ENCODE measurements at regions not wholly inside any gene's neighbourhood (a gene's known extent, or its start where the extent isn't known, plus 50 kb on each side); places are given as distances from the start of the nearest gene placed in this dataset.

DNA sequence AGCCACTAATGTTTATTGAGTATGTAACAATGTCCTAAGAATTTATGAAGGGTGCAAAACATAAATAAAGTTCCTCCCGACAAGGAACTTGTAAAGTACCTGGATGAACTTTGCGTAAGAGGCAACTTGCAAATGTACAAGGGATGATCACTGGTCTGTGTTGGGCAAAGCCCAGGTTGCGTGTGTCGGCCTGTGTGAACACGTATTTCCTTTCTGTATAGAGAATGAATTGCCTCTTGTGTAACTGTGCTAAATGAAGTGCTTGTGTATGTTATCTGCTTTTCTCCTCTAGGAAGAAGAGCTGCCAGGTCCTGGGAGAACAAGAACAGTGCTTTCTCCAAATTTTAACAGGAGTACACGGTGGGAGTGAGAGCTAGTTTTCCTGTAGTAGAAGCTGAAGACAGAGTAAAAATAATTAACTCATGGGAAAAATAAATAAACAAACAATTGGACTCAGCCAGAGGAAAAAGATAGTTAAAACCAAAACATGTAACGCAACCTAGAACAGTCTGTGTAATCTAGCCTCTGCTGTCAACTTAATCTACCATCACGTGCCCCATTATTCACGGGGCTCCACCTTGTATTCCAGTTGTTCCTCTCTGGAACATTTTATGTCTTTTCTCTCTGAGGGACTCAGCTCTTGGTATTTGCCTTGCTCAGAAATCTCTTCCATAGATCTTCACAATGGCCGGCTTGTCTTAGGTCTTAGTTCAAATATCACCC is 83.7 kb upstream of the RASGRP1 start:
- no peak for DNase-seq

DNA sequence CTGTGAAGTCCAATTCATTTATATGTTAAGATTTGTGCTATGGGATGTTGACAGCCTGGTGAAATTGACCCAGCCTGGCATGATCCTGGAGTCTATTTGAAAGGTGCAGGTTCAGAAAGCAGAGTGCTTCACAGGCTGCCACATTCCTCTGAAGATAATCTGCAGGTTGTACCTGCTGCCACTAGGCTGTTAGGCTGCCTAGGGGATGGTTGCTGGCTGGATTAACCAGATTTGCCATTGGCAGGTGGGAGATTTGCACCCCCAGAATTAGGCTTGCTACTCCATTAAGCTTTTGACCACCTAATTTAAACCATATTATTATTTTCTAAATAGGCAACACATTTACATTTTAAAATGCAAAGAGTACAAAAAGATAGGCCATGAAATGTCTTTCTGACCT is 85.8 kb upstream of the RASGRP1 start:
- DNase-seq, result no peak

DNA sequence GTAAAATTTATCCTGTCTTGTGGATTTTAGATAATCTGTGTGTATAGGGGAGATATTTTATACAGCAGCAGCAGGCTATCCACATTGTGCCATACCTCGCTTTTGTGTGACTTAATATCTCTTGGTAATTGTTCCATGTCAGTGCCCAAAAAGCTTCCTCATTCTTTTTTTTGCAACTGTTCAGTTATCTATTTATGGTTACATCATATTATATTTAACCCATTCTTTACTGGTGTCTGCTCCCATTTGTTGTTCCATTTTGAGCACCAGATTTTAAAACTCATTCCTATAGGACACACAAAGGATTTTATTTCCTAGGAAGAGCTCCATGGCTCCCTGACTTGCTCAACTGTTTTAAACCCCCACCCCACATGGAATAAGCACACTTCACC is 86.3 kb upstream of the RASGRP1 start:
- no peak for DNase-seq

DNA sequence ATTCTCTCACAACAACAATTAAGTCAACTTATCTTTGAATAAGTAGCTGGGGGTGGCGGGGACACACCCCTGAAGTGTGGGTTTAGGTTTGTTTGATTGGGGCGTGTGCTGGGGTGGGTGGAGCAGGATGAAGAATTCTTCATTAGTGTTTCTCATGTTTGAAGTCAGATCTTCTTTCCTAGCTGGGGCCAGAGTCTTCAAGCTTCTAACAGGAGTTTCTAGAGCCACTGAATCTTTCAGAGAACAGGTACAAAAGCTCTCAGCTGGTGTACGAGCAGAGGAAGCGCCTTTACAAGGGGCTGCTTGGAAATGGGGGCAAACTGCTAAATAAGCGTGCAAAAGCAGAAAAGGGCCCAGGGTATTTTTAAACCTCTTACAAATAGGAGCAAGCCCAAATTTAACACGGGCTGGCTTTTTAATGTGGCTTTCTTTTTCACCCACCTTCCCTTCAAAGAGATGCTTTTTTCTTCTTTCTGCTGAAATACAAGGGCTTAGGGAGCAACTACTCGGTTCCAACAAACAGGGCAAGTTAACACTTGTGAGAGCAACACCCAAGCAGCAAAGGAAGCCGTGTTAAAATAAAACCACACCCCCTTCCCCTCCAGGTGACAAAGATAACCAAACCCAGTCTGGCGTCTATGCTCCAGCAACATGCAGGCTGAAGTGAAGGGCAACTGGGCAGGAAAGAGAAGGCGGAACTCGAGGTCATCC is 86.9 kb upstream of the RASGRP1 start:
- peak; percentile 16 for DNase-seq

DNA sequence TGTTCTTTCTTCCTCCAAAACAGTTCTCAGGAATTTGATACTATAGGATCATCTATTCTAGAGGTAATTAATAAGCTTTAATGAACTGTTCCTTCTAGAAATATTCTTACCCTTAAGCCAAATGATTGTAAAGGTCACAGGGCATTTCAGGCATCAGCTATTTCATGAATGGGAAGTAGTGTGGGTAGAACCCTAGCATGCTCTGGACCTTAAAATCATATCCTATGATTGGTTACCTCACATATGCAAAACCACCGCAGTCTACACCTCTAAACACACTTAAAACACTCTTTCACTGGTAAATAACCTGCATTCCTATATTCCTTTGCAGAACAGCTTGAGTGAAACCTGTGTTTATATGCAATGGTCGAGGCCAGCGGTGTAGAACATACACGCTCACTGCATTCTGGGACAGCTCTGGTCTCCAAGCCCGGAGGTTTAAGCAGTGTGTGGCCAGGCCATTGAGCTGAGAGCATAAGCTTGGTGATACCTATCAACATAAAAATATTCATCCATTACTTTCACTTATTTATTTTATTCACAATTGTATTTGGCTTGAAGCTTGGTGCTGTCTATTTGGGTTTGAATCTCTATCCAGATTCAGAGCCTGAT is 87.7 kb upstream of the RASGRP1 start:
- DNase-seq, result no peak

DNA sequence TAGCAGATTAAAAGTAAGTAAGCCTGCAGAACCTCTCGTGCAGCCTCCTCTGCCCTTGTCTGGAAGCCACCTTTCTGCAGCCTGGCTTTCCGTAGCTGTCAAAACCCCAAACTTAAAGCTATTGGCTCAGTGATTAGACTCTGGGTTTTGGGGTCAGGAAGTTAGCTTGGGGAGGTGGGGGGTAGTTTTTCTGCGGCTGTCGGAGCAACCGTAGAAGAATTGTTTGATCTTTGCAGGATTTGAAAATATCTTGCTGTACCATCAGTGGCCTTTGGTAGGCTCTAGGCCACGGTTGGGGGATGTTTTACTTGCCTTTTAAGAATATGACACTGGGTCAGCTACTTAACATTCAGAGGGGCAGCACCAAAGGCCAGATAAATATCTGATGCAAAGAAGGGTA is 88.4 kb upstream of the RASGRP1 start:
- DNase-seq, result peak; percentile 51

DNA sequence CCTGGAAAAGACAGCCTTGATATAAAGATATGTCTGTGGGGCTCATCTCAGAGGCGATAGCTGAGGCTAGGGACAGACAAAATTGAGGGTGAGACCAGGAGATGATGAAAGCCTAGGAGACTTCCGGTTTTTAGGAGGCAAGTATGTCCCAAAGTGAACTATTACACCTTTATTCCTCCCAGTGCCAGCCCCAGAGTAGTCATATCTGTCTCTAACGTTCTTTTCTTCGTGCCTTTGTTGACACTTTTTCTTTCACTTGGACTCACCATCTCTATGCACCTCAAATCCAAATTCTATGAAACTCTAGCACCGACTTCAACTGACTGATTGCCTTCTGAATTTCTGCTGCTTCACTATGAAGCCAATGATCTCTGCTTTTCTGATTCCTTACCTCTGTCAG is 93.8 kb upstream of the RASGRP1 start:
- DNase-seq, result no peak

DNA sequence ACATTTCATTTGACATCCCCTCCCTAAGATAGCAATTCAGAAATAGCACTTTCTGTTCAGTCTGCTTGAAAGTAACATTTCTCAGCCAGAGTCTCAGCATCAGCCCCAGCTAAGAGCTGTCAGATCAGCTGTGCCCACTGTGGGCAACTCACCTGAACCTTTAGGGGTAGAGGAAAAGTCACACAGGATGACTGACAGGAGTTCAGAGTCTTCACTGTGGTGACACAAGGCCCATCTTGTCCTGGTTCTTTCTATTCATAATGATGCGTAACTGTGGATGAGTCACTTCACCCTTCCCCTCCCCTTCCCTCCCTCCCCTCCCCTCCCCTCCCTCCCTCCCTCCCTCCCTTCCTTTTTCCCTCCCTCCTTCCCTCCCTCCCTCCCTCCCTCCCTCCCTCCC is 96.1 kb upstream of the RASGRP1 start:
- DNase-seq, result no peak

DNA sequence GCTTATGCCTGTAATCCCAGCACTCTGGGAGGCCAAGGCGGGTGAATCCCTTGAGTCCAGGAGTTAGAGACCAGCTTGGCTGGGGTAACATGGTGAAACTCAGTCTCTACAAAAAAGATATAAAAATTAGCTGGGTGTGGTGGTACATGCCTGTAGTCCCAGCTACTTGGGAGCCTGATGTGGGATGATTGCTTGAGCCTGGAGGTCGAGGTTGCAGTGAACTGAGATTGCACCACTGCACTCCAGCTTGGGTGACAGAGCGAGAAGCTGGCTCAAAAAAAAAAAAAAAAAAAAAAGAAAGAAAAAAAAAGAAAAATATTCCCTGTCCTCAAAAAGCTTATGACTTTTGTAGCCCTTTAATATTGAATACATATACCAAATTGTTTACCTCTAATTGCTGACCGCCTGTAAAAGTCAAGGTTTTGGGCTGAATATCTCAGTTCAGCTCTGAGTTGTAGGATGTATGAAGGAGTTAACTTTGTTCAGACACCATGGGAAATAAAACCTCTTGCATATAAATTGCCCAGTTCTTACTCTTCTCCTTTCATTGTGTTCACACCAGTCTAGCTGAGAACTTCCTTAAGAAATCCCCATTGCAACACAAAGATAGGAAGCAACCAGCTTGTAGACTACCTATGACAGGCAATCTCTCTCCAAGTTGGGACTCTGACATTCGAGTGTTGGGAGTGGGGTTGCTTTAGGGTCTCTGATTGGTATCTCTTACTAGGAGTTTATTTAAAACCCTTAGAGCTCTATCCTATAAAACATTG is 97.6 kb upstream of the RASGRP1 start:
- DNase-seq, result no peak

DNA sequence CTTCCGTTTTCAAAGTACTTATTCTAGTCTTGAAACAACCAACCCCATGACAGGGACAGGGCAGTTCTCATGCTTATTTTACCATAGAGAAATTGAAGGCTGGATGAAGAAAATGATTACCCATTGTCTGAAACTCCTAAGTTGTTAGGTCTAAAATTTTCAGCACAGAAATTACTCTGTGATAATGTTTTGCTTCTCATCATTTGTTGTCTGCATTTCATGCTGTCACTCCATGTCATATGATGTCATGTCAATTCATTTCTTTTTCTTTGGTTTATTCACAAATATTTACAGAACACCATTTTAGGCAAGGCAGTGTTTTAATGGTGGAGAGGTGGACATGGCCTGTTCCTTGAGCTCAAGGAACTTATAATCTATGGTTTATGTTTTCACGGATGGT is 98.2 kb upstream of the RASGRP1 start:
- no peak for DNase-seq

DNA sequence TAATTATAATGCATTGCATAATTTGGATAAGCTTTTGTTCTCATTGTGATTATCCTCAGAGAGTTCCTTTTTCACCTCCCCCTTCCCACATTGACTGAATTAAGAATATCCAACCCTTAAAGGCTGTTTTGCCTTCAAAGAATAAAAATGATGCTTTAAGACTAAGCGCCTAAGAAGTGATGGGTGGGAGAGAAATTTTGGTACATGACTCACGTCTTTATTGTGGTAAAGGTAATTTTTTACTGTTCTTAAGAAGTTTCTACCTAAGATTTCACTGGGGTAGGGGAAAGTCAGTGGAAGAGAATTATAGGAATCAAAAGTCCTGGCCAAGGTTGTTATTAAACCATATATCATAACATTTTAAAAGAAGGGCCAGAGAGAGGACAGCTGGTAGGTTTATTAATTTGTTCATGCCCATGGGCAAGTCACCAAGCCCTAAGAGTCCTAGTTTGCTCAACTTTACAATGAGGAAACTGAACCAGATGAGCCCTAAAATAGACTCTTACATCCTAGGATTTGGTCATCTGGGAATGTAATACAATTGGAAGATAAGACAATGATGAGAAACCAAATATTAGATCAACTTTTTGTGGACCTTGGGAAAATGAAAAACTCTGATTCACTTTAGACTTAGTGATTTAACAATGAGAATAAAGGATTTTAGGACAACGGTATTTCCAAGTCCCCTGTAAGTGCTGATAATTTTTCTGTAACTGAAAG is 101.1 kb upstream of the RASGRP1 start:
- DNase-seq, result no peak

DNA sequence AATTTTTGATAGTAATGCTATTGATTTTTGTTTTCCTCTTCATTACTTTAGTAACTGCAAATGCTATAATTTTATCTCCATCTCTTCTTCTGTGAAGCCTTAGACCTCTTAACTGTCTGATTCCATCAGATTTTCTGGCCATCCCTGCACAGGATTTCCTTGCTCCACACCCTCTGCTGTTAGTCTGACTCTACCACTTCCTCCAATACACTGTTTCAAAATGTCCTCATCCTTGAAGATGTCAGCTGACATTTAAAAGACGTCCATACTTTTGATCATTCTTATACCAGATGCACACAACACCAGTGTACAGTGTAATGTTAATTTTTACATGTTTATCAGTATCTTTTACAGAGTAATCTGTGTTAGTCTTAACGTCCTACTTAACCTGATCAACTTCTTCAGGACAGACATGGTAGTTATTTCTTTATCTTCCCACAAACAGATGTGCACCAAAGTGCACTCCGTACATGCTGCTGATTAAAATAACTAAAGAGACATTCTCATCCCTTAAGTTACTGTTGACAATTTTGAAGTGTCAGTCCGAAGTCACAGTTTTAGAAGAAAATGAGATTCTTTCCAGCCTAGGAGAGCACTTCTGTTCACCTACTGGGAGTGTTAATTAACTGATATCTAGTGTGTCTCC is 102.4 kb upstream of the RASGRP1 start:
- DNase-seq, result no peak

DNA sequence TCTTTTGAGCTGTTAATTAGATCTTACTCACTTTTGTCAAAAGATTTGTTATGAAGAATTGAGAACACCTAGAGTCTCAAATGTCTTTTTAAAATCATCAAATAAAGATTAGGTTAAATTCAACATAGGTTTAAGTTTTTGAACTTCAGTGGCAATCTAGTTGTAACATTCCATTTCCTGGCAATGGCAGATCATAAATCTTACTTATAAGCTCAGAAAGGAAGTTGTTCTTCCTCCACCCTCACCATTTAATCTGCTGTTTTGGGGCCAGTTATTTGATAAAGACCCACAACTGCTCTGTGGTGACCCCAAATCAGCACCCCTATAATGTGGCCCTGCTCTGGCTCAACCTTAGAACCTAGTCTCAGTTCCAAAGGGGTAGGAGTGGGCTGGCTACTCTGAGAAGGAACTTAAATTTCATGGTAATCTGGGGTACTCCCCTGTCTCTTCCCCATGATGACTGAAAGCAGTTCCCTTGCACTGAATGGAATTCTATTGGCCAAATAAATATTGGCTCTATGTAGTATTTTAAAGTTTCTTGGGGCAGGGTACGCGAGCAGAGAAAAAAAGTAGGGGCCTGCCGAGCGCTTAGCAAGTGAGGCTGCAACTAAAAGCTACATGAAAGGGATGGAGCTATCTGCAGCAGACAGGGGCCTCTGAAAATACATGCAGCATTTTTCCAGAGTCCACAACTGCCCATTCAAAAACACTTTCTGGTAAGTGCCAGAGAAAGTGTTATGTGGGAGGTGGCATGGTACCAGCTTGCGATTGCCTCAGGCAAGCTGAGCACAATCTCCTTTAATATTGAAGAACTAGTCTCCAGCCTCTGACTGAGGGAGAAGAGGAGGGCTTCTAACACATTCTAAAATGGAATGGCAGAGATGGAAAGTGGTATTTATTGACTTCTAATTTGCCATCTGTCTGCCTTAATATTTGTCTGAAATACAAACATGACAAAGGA is 103.6 kb upstream of the RASGRP1 start:
- no peak for DNase-seq

DNA sequence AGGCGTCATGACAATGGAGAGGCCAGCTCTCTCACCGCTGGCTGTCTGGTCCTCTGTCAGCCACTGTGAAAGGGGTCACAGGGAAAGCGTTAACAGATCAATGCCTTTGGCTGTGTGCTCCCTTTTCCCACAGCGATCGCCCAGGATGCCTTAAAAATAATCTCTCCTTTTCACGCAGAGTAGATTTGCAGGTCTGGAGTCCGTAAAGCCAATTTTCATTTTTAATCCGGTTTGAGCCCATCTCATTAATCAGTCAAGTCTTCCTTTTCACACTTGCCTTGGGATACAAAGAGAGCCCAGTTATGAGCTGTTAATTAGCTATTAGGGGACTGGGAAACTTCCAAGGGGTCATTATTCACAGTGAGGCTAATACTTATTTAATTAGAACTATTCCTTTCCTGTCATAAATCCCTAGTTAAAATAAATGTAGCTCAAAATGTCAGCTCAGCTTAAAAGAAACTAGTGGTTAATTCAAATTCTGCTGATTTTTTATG is 104.3 kb upstream of the RASGRP1 start:
- DNase-seq, result no peak

DNA sequence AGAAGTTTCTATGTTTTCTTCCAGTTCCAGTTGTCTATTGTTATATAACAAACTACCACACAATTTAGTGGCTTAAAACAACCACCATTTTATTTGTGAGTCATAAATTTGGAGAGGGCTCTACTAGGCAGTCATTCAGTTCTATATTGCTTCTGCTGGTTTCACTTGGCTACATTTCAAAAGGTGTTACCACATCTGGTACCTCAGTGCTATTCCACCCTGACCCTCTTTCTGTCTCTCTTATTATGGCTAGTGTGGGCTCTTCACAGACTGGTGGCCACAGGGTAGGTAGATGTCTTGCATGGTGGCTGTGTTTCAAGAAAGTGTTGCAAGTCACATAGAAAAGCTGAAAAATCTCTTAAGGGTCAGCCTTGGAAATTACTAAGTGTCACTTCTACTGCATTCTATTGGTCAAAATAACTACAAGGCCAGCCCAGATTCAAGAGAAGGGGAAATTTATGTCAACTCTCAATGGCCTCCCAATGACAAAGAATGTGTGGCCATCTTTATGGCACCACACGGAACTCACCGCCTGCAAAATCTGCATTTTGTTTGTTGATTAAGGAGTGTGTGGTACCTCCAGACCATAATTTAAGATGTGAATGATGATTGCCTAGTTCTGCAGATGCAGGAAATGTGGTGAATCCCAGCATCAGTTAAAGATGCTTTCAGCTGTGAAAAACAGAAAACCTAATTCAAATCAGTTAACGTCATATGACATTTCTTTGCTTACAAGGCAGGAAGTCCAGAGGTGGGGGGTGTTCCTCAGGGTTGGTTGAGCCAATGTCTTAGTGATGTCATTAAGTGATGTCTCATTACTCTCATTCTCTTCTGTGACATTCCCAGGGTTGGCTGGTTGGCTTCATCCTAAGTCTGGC is 105.8 kb upstream of the RASGRP1 start:
- peak; percentile 30 for DNase-seq

DNA sequence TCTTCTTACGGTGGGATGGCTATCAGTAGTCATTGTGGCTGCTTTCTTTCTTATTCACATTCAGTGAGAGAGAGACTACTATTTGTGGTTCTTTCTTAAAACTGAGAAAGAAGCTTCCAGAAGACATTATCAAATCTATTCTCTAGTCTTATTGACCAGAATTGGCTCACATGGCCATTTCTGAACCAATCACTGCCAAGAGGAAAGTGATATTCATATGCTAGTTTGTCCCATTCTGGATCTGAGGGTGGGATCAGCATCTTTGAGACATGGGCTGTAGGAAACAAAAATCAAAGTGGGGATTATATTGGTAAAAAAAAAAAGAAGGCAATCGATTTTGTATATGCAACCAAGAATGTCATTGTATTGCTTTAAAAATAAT is 106.4 kb upstream of the RASGRP1 start:
- DNase-seq, result no peak

DNA sequence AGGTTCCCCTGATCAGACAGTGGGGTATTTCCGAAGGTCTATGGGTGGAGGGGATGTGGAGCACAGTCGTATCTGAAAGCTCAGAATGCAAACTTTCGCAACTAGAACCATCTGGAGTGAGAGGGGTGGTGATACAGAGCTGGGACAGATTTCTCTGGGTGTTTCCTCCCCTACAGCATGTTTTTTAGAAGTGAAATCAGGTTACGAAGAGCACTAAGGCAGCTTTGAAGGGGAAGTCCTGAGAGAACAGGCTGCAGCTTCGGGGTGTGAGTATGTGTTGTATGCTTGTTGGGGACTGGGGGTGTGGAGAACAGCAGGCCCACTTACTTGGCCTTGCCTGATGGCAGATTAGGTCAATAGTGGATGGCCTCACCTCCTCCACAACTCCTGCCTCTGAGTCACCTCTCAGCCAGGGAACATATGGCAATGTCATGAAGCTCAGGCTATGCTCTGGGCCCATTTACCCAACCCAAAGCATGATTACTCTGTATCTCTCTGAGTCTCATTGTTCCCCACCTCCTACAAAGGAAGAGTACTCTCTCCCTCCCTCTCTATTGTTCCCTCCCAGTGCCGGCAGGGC is 107.2 kb upstream of the RASGRP1 start:
- DNase-seq, result no peak

DNA sequence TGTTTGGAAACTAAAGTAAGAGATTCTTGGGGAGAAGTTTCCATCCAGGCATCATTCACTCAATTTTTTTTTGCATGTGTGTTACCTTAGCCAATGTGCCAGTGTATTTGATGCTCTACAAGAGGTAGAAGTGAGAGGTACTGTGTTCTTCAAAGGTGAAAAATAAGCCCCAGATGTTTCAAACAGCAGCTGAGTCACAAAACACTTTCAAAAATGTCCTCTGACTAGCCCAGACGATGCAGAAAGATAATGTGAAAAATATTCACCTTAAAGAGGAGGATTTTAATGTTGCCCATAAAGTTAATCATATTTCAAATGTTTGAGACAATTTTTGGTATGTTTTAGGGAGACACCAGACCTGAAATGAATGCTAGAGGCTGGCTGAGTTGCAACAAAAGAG is 107.7 kb upstream of the RASGRP1 start:
- no peak for DNase-seq

All from effector CD8-positive, alpha-beta T cell (primary cell).